Tibial artery (tissue), 4 donors: ENCODE measurements at regions not wholly inside any gene's neighbourhood (a gene's known extent, or its start where the extent isn't known, plus 50 kb on each side); places are given as distances from the start of the nearest gene placed in this dataset.
A peak's percentile ranks its signal among the peaks of the same experiment; 100 is the strongest.

Source experiments
- DNase-seq, 2 donors: peaks; one replicate each; pipeline ENCODE4 v3.0.0-alpha.2; 2019
- H3K27ac ChIP-seq, 2 donors: fragments of 200-600 bp; sonication (generic) in 1 of 2; 1 replicate in 1 of 2; 2 replicates in 1 of 2; pipeline ENCODE4 v1.5.1; 2018 to 2019; ENCODE audit warnings: mild to moderate bottlenecking in 1 of 2
- H3K27me3 ChIP-seq, 2 donors: fragments of 200-600 bp; sonication (generic) in 1 of 2; one replicate each; pipeline versions ENCODE4 v1.5.1 to v1.6.0; 2016 to 2019
- H3K36me3 ChIP-seq, 3 donors: fragments of 200-600 bp; sonication (generic) in 2 of 3; one replicate each; pipeline ENCODE4 v1.5.1; 2016 to 2019; ENCODE audit warnings: mild to moderate bottlenecking in 2 of 3
- H3K4me1 ChIP-seq, 4 donors: fragments of 200-600 bp; sonication (generic) in 2 of 4; 1 replicate in 3 of 4; 2 replicates in 1 of 4; pipeline ENCODE4 v1.5.1; 2016 to 2019
- H3K4me3 ChIP-seq, 2 donors: fragments of 200-600 bp; sonication (generic) in 1 of 2; 1 replicate in 1 of 2; 2 replicates in 1 of 2; pipeline ENCODE4 v1.5.1; 2018 to 2019; ENCODE audit warnings: mild to moderate bottlenecking in 2 of 2
- H3K9me3 ChIP-seq, 3 donors: fragments of 200-600 bp; sonication (generic) in 1 of 3; one replicate each; pipeline ENCODE4 v1.5.1; 2016 to 2019
- intact Hi-C: fragments of 100-400 bp; cut with DNase I; formaldehyde crosslinking; loops from one replicate; pipeline ENCODE4 v1.15.0; 2023; ENCODE audit warnings: low total_unique reads
- TF ChIP-seq, protein P1 (sequence below), 2 experiments: fragments of 200-600 bp in 1 of 2; fragments of 450-650 bp in 1 of 2; IDR thresholded peaks; one replicate each; pipeline ENCODE4 v1.5.1; 2017 to 2019; ENCODE audit warnings: antibody characterized with exemption in 2 of 2, mild to moderate bottlenecking in 1 of 2, moderate library complexity in 1 of 2

DNA sequence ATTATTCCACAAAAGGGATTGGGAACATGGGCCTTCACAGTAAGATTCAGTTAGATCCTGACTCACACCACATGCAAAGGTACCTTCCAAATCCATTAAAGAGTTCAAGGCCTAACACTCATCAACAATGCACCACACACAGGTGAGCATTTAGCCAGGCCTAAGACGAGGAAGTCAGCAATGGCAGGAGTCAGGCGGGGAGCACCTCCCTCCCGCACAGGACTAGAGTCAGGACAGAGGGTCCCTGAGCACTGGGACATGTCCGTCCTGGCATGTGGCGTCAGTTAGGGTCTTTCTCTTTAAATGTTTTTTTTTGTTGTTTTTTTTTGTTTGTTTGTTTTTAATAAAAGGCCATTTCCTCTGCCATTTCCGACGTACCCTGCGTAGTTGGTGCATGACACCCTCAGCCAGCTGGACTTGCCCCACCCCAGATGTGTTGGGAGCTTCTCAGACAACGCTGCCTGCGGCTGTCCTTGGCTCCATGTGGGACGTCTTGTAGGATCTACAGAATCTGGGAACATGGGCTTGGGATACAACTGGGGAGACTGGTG, 1458.6 kb downstream of the BRD1 start:
- Histone ChIP-seq H3K4me3 (no peak overlapping the region), H3K36me3 (no peaks in the 10 kb centered on the region), H3K9me3 (no peaks in the 10 kb centered on the region), H3K27ac (no peak overlapping the region), H3K27me3 (peaks cover 0 to 7% of the 10 kb centered on the region in 2 donors), H3K4me1 (no peaks in the 10 kb centered on the region)
- intact Hi-C loops: no loop called here
- TF ChIP-seq, protein P1, sequence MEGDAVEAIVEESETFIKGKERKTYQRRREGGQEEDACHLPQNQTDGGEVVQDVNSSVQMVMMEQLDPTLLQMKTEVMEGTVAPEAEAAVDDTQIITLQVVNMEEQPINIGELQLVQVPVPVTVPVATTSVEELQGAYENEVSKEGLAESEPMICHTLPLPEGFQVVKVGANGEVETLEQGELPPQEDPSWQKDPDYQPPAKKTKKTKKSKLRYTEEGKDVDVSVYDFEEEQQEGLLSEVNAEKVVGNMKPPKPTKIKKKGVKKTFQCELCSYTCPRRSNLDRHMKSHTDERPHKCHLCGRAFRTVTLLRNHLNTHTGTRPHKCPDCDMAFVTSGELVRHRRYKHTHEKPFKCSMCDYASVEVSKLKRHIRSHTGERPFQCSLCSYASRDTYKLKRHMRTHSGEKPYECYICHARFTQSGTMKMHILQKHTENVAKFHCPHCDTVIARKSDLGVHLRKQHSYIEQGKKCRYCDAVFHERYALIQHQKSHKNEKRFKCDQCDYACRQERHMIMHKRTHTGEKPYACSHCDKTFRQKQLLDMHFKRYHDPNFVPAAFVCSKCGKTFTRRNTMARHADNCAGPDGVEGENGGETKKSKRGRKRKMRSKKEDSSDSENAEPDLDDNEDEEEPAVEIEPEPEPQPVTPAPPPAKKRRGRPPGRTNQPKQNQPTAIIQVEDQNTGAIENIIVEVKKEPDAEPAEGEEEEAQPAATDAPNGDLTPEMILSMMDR (IDR thresholded peaks at IDR 0.05): no peak
- peak in 1 of 2 donors; percentile 35 for DNase-seq

DNA sequence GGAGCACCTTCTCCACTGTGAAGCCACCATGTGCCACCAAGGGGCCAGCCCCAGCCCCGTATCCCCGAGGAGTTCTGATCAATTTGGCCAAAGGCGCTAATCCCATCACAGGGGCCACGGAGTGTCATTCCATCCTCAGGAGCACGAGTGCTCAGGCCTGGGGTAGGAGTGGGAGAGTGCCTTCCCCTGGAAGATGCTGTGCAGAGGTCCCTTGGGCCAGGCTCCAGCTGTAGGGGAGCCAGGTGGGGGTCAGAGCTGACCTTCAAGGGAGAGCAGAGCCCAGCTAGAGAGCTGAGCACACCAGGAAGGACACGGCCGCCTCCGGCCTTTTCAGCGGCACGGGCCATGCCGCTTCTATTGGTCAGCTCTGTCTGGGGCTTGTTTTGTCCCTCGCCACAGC, 1459.9 kb downstream of the BRD1 start:
- no peaks in the 10 kb centered on the region for H3K4me1 ChIP-seq
- no peaks in the 10 kb centered on the region for H3K9me3 ChIP-seq
- no peak overlapping the region for H3K27ac ChIP-seq
- TF ChIP-seq, protein P1 (IDR thresholded peaks at IDR 0.05): no peak
- no peak for DNase-seq
- H3K27me3 ChIP-seq: peaks cover 0 to 7% of the 10 kb centered on the region in 2 donors
- no peak overlapping the region for H3K4me3 ChIP-seq
- no peaks in the 10 kb centered on the region for H3K36me3 ChIP-seq
- intact Hi-C loops: no loop called here

DNA sequence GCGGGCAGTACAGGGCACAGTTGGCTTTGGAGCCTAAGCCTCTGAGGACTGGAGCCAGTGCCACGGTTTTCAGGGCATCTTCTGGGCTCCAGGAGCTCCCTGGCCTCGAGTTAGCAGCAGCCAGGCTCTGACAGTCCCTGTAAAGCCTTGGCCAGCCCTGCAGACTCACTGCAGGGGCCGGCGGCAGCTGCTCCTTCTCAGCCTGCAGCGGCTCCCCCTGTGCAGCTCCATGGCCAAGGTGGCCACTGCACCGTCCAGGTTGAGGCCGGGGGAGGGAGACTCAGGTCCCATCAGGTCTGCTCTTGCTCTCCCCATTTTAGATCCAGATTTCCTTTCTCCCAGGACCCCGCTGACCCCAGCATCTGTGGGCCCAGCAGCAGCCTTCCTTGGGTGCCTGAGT, 1461.1 kb downstream of the BRD1 start:
- Histone ChIP-seq H3K27me3 (peaks cover 0 to 7% of the 10 kb centered on the region in 2 donors), H3K4me1 (no peaks in the 10 kb centered on the region), H3K36me3 (no peaks in the 10 kb centered on the region), H3K9me3 (no peaks in the 10 kb centered on the region), H3K4me3 (no peak overlapping the region), H3K27ac (no peak overlapping the region)
- TF ChIP-seq, protein P1 (IDR thresholded peaks at IDR 0.05): no peak
- intact Hi-C loops: no loop called here
- no peak for DNase-seq

DNA sequence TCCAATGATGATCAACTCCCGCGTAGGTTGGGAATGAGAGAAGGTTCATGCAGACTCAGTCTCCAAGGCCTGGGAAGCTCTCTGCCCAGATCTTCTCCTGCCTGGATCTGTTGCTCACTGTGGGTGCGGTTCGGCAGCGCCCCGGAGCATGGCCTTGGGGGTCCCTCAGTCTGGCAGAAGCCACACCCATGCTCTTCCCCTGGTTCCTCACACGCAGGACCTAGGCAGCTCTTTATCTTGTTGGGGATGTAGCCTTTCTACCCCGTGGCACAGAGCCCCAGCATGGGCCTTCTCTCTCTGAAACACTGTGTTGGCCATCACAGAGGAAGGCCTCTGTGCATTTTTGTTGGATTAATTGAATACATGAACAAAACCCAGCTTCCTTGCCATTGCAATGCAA, 1461.6 kb downstream of the BRD1 start:
- DNase-seq: peak in 1 of 2 donors; percentile 49
- intact Hi-C loops: no loop called here
- Histone ChIP-seq H3K4me3 (no peak overlapping the region), H3K4me1 (no peaks in the 10 kb centered on the region), H3K36me3 (no peaks in the 10 kb centered on the region), H3K27ac (no peak overlapping the region), H3K27me3 (peaks cover 0 to 7% of the 10 kb centered on the region in 2 donors), H3K9me3 (no peaks in the 10 kb centered on the region)
- TF ChIP-seq, protein P1 (IDR thresholded peaks at IDR 0.05): no peak

DNA sequence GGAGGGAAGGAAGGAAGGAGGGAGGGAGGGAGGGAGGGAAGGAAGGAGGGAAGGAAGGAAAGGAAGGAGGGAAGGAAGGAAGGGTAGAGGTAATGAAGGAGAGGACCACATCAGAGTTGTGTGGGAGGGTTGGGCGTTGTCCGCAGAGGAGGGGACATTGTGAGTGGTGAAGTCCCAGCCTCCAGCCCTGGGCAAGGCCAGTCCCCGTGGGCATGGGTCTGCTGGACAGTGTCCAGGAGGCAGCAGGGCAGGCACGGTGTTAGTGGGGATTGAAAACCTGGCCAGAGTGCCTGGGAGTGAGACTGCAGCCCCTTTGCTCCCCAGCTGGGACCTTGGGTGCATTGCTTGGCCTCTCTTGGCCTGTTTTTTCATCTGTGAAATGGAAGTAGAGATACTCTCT, 1462.3 kb downstream of the BRD1 start:
- peak in 1 of 2 donors; percentile 33 for DNase-seq
- H3K27me3 ChIP-seq: peaks cover 0 to 7% of the 10 kb centered on the region in 2 donors
- H3K9me3 ChIP-seq: no peaks in the 10 kb centered on the region
- no peak overlapping the region for H3K4me3 ChIP-seq
- TF ChIP-seq, protein P1 (IDR thresholded peaks at IDR 0.05): no peak
- H3K4me1 ChIP-seq: no peaks in the 10 kb centered on the region
- intact Hi-C loops: no loop called here
- H3K27ac ChIP-seq: no peak overlapping the region
- H3K36me3 ChIP-seq: no peaks in the 10 kb centered on the region
